IPS-NIHi7 (cell line): ENCODE measurements at regions not wholly inside any gene's neighbourhood (a gene's known extent, or its start where the extent isn't known, plus 50 kb on each side); places are given as distances from the start of the nearest gene placed in this dataset.
A peak's percentile ranks its signal among the peaks of the same experiment; 100 is the strongest.
"Not testable (repeated sequence)": the region's sequence is repeated elsewhere in the genome, so short reads cannot be mapped to it uniquely, and the experiment has no call there.

Experiments used
- DNase-seq: peaks from one replicate; pipeline ENCODE4 v3.0.0; 2012; ENCODE audit warnings: mixed read lengths; ENCODE audit errors: extremely low spot score

DNA sequence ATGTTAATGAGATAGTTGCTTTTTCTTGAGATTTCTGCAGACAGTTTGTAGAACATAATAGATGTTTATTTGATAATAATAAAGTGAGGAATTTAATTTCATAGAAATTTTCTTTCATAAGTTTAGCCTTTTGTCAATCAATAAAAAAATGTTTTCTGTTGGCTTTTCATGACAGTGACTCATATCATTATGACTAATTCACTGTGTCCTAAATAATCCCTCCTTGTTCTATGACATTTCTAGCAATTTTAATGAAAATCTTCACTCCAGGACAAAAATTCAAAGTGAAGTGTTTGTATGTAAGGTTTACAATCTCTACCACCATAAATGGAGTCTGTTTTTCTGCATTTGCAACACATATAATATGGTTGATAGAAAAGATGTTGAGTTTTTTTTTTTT is 109.9 kb downstream of the UTRN start:
- DNase-seq: no peak

GRCh38 chr6:144395826-144396225 is 110.7 kb downstream of the UTRN start:
- DNase-seq: no peak

GRCh38 chr6:144397141-144397540 is 112.0 kb downstream of the UTRN start:
- no peak for DNase-seq

- DNase-seq: no peak
Observed at GRCh38 chr6:144400321-144400720, 115.2 kb downstream of the UTRN start.

DNA sequence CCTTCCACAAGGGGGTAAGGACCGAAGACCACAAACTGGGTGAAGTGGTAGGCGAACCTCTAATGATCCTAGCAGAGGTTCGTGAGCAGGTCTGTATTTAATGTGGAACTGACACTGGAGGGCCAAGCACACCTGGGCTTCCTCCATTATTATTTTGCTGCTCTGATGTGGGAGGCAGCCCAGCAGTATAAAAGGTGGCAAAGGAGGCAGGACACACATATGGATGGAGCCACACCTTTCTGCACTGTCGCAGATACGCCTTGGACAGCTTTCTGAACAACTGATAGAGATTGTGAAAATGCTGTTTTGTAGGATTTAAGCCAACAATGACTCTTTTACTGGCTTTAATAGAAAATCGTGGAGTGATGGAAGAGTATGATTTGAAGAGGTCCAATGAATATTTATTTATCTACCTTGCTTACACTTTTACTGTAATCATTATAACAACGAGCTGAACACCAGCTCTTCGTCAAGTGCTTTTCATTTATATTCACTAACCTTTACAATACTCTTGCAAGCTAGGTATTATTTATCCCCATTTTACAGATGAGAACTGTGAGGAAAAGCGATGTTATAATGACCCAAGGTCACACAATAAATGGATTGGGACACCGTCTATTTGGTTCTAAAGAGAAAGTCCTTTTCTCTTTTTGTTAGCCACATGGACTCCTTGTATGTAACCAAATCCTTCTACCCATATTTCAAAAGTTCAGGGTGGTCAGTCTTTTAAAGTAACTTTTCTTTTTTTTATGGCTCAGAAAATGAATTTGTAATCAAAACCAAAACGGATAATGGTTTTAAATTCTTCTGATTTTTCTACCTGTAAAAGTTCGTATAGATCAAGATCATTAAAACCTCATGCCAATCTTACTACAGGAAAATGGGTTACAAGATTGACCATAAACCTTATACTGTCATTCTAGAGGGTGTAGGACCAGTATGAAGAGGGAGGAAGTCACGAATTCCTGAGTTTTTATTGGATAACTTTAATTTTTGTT is 116.9 kb downstream of the UTRN start:
- DNase-seq: no peak

- DNase-seq: no peak
Observed at GRCh38 chr6:144402750-144403149, 117.6 kb downstream of the UTRN start.

DNA sequence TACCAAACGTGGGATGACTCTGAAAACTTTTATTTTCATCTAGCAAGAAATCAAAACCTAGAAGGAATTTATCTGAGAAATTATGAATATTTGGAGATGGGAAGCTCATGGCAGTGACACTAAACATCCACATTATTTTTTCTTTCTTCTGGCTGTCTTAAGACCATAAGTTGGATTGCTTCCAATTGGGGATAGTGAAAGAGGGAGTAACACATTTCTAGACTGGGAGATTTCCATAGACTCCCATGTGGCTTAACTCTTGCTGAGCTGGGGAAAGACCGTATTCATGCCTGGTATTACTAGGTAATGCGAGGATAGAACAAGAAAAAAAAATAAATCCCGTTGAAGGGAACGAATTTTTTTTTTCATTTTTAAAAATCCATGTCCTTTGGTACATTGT is 120.0 kb downstream of the UTRN start:
- DNase-seq: no peak

DNA sequence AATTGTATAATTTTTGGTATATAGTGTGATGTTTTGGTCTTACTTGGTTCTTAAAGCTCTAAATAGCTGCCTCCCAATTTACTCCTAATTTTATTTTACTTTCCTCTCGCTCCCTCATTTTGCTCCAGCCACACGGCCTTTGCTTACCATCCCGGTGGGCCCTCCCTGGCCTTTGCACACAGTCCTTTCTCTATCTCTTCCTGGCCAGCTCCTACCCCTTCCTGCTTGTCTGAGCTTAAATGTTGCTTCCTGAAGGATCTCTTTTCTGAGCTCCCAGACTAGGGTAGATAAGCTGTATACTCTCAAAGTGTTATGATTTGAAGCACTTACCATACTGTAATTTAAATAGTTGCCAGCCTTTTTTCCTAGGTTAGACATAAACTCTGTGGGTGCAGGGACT is 121.7 kb downstream of the UTRN start:
- no peak for DNase-seq

- DNase-seq: peak; percentile 23
Observed at GRCh38 chr6:144408161-144408560, 123.0 kb downstream of the UTRN start.

GRCh38 chr6:144410059-144410458 is 124.9 kb downstream of the UTRN start:
- DNase-seq: no peak

DNA sequence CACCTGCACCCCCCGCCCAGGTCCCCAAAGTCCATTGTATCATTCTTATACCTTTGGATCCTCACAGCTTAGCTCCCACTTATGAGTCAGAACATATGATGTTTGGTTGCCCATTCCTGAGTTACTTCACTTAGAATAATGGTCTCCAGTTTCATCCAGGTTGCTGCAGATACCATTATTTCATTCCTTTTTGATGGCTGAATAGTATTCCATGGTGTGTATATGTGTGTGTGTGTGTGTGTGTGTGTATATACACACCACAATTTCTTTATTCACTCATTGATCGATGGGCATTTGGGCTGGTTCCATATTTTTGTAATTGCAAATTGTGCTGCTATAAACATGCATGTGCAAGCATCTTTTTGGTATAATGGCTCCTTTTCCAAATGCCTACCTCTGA is 125.4 kb downstream of the UTRN start:
- not testable (repeated sequence) for DNase-seq

- DNase-seq: no peak
Observed at GRCh38 chr6:144411531-144412165, 126.5 kb downstream of the UTRN start.

GRCh38 chr6:144413418-144413817 is 128.3 kb downstream of the UTRN start:
- no peak for DNase-seq

DNA sequence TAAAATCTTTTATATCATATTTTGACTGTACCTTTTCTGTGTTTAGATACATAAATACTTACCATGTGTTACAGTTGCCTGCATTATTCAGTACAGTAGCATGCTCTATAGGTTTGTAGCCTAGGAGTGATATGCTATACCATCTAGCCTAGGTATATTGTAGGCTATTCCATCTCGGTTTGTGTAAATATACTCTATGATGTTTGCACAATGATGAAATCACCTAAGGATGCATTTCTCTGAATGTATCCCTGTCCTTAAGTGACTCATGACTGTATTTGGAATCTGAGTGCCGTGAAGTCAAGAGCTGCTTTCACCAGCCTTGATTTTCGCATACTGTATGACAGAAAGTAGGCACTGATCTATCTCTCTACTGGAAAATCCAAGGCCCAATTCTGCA is 129.9 kb downstream of the UTRN start:
- no peak for DNase-seq

GRCh38 chr6:144415835-144416237 is 130.7 kb downstream of the UTRN start:
- DNase-seq: no peak

GRCh38 chr6:144416244-144416643 is 131.1 kb downstream of the UTRN start:
- DNase-seq: no peak

- no peak for DNase-seq
Observed at GRCh38 chr6:144416773-144417172, 131.6 kb downstream of the UTRN start.

DNA sequence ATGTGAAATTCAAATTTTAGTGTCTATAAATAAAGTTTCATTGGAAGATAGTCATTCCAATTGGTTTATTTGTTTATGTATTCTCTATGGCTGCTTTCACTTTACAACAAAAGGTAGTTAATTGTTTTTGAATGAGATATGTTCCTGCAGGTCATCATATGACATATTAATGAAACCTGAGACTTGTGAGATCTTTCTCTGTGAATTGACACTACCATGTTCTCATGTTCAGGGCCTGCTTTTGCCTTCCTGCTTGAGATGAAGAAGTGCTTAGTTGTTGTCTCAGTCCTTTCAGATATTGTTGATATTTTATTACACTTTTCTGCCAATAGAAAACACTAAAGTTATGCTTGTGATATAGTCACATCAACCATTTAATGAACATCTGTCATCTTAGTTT is 132.5 kb downstream of the UTRN start:
- DNase-seq: no peak

- no peak for DNase-seq
Observed at GRCh38 chr6:144418959-144419545, 133.9 kb downstream of the UTRN start.

GRCh38 chr6:144423167-144423566 is 138.0 kb downstream of the UTRN start:
- no peak for DNase-seq

DNA sequence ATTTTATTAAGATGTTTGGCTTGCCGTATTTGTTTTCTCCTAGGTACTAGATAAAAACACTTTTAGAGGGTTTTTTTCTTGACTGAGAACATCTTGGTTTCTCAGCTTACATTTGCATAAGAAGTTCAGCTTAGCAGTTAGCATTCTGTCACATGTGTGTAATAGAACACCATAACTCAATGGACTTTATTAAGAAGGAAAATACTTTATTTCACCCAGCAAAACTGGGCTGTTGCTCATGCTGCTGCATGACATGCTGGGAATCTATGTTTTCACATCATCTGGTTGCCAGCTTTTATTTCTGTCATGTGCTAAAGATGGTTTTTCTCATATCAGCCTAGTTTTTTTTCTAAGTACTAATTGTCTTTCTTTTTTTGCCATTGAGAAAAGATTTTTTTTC is 144.6 kb downstream of the UTRN start:
- DNase-seq: no peak

DNA sequence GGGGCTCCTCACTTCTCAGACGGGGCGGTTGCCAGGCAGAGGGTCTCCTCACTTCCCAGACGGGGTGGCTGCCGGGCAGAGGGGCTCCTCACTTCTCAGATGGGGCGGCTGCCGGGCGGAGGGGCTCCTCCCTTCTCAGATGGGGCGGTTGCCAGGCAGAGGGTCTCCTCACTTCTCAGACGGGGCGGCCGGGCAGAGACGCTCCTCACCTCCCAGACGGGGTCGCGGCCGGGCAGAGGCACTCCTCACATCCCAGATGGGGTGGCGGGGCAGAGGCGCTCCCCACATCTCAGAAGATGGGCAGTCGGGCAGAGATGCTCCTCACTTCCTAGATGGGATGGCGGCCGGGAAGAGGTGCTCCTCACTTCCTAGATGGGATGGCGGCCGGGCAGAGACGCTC is 148.3 kb downstream of the UTRN start:
- not testable (repeated sequence) for DNase-seq
